ENCODE measurements at regions not wholly inside any gene's neighbourhood (a gene's known extent, or its start where the extent isn't known, plus 50 kb on each side); places are given as distances from the start of the nearest gene placed in this dataset.

DNA sequence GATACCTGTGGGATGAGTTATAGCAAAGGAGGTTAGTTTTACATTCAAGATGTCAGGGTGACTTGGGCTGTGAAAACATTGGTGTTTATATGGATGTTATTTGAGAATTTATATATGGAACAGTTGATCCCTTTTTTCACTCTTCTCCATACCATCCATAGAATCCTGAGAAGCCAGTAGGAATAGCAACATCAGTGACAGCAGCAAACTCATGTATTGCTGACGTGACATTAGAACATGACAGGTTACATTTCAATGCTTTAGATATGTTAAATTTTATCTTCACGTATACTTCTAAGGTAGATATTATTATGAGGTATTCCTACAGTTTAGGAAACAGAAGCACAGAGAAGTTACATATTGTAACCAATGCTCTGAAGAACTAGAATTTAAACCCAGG lies 745.2 kb upstream of the GCFC2 start:
- Histone ChIP-seq H3K36me3 (no peaks in the 10 kb centered on the region), H3K27ac (no peak overlapping the region), H3K27me3 (no peaks in the 10 kb centered on the region), H3K9me3 (no peaks in the 10 kb centered on the region), H3K4me3 (no peak overlapping the region), H3K4me1 (no peaks in the 10 kb centered on the region)
- no peak for DNase-seq
- no peak for ATAC-seq
- intact Hi-C loops (cut with DNase I; ENCODE audit: low total_unique reads) (no loop called here), in situ Hi-C loops (cut with MboI; ENCODE audit: low sequenced_read_pairs in 4 of 4) (no loop called here)
- TF ChIP-seq, protein P1, sequence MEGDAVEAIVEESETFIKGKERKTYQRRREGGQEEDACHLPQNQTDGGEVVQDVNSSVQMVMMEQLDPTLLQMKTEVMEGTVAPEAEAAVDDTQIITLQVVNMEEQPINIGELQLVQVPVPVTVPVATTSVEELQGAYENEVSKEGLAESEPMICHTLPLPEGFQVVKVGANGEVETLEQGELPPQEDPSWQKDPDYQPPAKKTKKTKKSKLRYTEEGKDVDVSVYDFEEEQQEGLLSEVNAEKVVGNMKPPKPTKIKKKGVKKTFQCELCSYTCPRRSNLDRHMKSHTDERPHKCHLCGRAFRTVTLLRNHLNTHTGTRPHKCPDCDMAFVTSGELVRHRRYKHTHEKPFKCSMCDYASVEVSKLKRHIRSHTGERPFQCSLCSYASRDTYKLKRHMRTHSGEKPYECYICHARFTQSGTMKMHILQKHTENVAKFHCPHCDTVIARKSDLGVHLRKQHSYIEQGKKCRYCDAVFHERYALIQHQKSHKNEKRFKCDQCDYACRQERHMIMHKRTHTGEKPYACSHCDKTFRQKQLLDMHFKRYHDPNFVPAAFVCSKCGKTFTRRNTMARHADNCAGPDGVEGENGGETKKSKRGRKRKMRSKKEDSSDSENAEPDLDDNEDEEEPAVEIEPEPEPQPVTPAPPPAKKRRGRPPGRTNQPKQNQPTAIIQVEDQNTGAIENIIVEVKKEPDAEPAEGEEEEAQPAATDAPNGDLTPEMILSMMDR (IDR thresholded peaks at IDR 0.05 in 4 of 5, conservative IDR thresholded peaks at IDR 0.05 in 1 of 5), result no peak
- no peak for TF ChIP-seq POLR2A (IDR thresholded peaks at IDR 0.05)

DNA sequence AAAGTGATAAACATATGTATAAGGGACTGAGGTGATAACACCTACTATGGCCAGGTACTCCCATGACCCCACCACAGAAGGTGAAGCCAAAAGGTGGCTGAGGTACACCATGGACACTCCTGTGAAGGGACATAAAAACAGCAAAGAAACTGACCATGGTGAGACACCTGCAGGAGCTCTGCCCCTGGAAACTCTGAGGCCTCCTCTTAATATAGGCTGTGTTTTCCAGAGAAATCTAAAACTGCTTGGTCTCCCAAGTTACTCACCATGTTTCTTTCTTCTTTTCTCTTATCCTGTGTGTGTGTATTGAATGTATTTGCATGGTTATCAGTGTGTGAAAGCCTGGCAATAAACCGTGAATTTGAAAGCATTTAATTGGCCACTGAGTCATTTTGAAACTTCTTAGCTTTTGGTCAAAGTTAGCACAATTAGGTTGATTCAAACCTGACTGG lies 739.3 kb upstream of the GCFC2 start:
- no peaks in the 10 kb centered on the region for H3K4me1 ChIP-seq
- no peaks in the 10 kb centered on the region for H3K9me3 ChIP-seq
- H3K4me3 ChIP-seq, result no peak overlapping the region
- no peak for DNase-seq
- intact Hi-C loops (cut with DNase I; ENCODE audit: low total_unique reads), result no loop called here
- TF ChIP-seq POLR2A (IDR thresholded peaks at IDR 0.05), result no peak
- TF ChIP-seq, protein P1 (IDR thresholded peaks at IDR 0.05 in 4 of 5, conservative IDR thresholded peaks at IDR 0.05 in 1 of 5), result no peak
- no peak for ATAC-seq
- in situ Hi-C loops (cut with MboI; ENCODE audit: low sequenced_read_pairs in 4 of 4), result no loop called here
- H3K36me3 ChIP-seq, result no peaks in the 10 kb centered on the region
- no peaks in the 10 kb centered on the region for H3K27me3 ChIP-seq
- no peak overlapping the region for H3K27ac ChIP-seq

DNA sequence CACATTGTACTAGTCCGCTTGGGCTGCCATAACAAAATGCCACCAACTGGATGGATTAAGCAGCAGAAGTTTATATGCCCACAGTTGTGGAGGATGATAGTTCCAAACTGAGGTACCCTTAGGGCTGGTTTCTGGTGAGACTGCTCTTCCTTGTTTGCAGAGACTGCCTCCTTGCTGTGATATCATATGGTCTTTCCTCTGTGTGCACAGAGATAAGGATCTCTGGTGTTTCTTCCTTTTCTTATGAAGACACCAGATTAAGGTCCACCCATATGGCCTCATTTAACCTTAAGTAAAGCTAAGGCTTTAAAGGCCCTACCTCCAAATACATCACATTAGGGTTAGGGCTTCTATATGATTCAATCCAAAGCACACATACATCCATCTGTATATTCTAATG lies 738.2 kb upstream of the GCFC2 start:
- intact Hi-C loops (cut with DNase I; ENCODE audit: low total_unique reads) (no loop called here), in situ Hi-C loops (cut with MboI; ENCODE audit: low sequenced_read_pairs in 4 of 4) (no loop called here)
- Histone ChIP-seq H3K4me3 (no peak overlapping the region), H3K27ac (no peak overlapping the region), H3K36me3 (no peaks in the 10 kb centered on the region), H3K4me1 (no peaks in the 10 kb centered on the region), H3K9me3 (no peaks in the 10 kb centered on the region), H3K27me3 (no peaks in the 10 kb centered on the region)
- TF ChIP-seq POLR2A (IDR thresholded peaks at IDR 0.05), result no peak
- TF ChIP-seq, protein P1 (IDR thresholded peaks at IDR 0.05 in 4 of 5, conservative IDR thresholded peaks at IDR 0.05 in 1 of 5), result no peak
- DNase-seq (no peak), ATAC-seq (no peak)

DNA sequence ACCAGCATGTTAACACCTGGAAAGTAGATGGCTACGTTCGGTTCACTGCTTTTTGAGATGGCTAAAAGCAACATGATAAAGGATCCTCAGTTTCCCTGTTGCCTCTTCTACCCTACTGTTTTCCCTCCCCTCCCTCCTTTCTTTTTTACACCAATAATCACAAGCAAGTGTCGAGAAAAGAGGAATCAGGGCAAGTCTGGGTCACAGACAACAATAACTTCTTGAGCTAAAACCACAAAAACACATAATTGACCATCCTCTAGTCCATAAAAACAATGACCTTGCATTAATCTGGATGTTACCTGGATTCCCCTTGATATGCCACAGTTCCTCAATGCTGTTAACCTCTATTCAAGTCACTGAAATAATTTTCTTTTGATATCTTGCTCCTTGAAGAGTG lies 736.6 kb upstream of the GCFC2 start:
- no peak overlapping the region for H3K27ac ChIP-seq
- in situ Hi-C loops (cut with MboI; ENCODE audit: low sequenced_read_pairs in 4 of 4), result no loop called here
- H3K36me3 ChIP-seq, result no peaks in the 10 kb centered on the region
- no peaks in the 10 kb centered on the region for H3K27me3 ChIP-seq
- H3K4me1 ChIP-seq, result no peaks in the 10 kb centered on the region
- TF ChIP-seq, protein P1 (IDR thresholded peaks at IDR 0.05 in 4 of 5, conservative IDR thresholded peaks at IDR 0.05 in 1 of 5), result no peak
- no peak for TF ChIP-seq POLR2A (IDR thresholded peaks at IDR 0.05)
- no peak overlapping the region for H3K4me3 ChIP-seq
- H3K9me3 ChIP-seq, result no peaks in the 10 kb centered on the region
- no peak for DNase-seq
- intact Hi-C loops (cut with DNase I; ENCODE audit: low total_unique reads), result no loop called here
- no peak for ATAC-seq

DNA sequence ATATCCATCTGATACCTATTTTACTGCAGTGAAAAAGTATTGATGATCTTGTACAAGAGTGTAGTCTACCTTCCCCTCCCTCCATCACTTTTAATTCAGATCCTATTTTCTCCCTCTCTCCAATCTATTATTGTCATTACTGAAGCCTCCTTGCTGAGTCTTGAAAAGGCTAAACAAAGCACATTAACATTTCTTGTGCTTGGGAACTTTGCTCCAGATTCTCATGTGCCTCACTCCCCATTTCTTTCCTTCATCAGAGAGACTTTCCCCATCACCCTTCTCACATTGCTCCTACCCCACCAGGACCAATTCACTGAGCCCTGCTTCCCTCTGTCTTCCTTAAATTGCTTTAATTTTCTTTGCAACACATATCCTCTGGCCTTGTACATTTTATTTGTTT lies 736.2 kb upstream of the GCFC2 start:
- DNase-seq, result no peak
- Histone ChIP-seq H3K9me3 (no peaks in the 10 kb centered on the region), H3K27ac (no peak overlapping the region), H3K27me3 (no peaks in the 10 kb centered on the region), H3K4me3 (no peak overlapping the region), H3K36me3 (no peaks in the 10 kb centered on the region), H3K4me1 (no peaks in the 10 kb centered on the region)
- ATAC-seq, result no peak
- intact Hi-C loops (cut with DNase I; ENCODE audit: low total_unique reads) (no loop called here), in situ Hi-C loops (cut with MboI; ENCODE audit: low sequenced_read_pairs in 4 of 4) (no loop called here)
- TF ChIP-seq, protein P1 (IDR thresholded peaks at IDR 0.05 in 4 of 5, conservative IDR thresholded peaks at IDR 0.05 in 1 of 5), result no peak
- TF ChIP-seq POLR2A (IDR thresholded peaks at IDR 0.05), result no peak
